Stomach (tissue), 8 donors: ENCODE measurements at regions not wholly inside any gene's neighbourhood (a gene's known extent, or its start where the extent isn't known, plus 50 kb on each side); places are given as distances from the start of the nearest gene placed in this dataset.

Experiments used
- DNase-seq, 2 donors: peaks; one replicate each; pipeline versions ENCODE4 v3.0.0 to v3.0.0-alpha.2; 2013 to 2019
- H3K27ac ChIP-seq, 5 donors: fragments of 200-600 bp in 4 of 5; sonication (generic) in 4 of 5; one replicate each; pipeline ENCODE4 v1.5.1; 2013 to 2019; ENCODE audit warnings: mild to moderate bottlenecking in 1 of 5, moderate library complexity in 1 of 5
- H3K27me3 ChIP-seq, 3 donors: fragments of 200-600 bp; sonication (generic); one replicate each; pipeline ENCODE4 v1.5.1; 2017 to 2019; ENCODE audit warnings: mixed run types in 1 of 3
- H3K36me3 ChIP-seq, 4 donors: fragments of 200-600 bp; sonication (generic); 1 replicate in 3 of 4; 2 replicates in 1 of 4; pipeline ENCODE4 v1.5.1; 2016 to 2019
- H3K4me1 ChIP-seq, 4 donors: fragments of 200-600 bp; sonication (generic); one replicate each; pipeline ENCODE4 v1.5.1; 2016 to 2019
- H3K4me3 ChIP-seq, 4 donors: fragments of 200-600 bp; sonication (generic) in 3 of 4; one replicate each; pipeline ENCODE4 v1.5.1; 2016 to 2019; ENCODE audit warnings: mild to moderate bottlenecking in 1 of 4
- H3K9me3 ChIP-seq, 4 donors: fragments of 200-600 bp; sonication (generic); one replicate each; pipeline ENCODE4 v1.5.1; 2016 to 2019
- EP300 ChIP-seq: sonication (generic); formaldehyde crosslinking; IDR thresholded peaks from one replicate; pipeline ENCODE4 v1.6.1; 2017; ENCODE audit warnings: antibody characterized with exemption
- POLR2A ChIP-seq, 4 donors: fragments of 450-650 bp; IDR thresholded peaks; one replicate each; pipeline ENCODE4 v1.6.1; 2016; ENCODE audit warnings: antibody characterized with exemption in 4 of 4, control low read depth in 2 of 4, mild to moderate bottlenecking in 1 of 4, moderate library complexity in 1 of 4
- POLR2AphosphoS5 ChIP-seq, 3 donors: sonication (generic); formaldehyde crosslinking; IDR thresholded peaks; one replicate each; pipeline ENCODE4 v1.6.1; 2016; ENCODE audit warnings: antibody characterized with exemption in 3 of 3
- WGBS, 5 donors: extraction: QIAGEN DNeasy Blood & Tissue Kit in 3 of 5; methylation state at CpG; one replicate each; pipeline versions ENCODE4 v1.1.5 to v1.1.7; 2013 to 2018; 5-methylcytosine and 5-hydroxymethylcytosine counted together
- intact Hi-C: fragments of 100-400 bp; cut with DNase I; formaldehyde crosslinking; loops from one replicate; pipeline ENCODE4 v1.15.1; 2023; ENCODE audit warnings: low total_unique reads
- TF ChIP-seq, protein P1 (sequence below), 7 experiments: fragments of 450-650 bp in 4 of 7; fragments of 200-600 bp in 3 of 7; sonication (generic) in 3 of 7; IDR thresholded peaks; one replicate each; pipeline ENCODE4 v1.5.1; 2016 to 2019; ENCODE audit warnings: antibody characterized with exemption in 7 of 7, control low read depth in 2 of 7, mild to moderate bottlenecking in 1 of 7
- donor health status: healthy with polysubstance abuse.
- donor health status: Bipolar disorder and iron deficiency.
- donor health status: healthy.

DNA sequence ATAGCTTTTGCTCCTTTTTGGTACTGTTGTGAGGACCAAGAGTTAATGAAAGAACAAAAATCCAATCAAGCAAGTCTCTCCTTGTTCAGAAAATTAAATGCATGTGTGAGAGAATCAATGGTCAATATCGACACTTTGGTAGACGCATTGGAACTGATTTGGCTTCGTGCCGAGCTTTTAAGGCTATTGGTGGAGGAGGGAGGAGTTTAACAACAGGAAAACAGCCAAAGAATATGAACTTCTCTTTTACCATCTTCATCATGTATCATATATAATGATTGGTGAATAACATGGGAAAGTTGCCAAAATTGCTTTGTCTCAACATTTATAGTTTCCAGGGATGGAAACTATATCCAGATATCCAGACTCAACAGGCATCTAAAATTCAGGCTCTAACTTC is 266.5 kb upstream of the CITED2 start:
- no peaks in the 10 kb centered on the region for H3K27me3 ChIP-seq

DNA sequence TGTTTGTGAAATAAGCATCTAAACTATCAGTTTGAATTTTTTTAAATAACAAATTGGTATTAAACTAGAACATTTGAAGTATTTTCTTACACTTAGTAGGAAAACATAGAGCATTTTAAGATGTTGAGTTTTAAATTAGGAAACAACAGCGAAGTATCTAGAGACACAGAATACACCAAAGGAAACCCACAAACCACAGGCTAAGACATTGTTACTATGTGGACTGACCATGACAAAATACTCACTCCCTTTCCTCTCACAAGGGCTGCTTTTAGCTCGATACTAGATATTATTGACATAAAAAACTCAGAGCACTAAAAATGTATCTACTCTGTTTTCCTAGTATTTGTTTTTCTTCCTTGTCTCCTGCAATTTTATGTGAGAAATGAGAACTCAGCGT is 266.0 kb upstream of the CITED2 start:
- no peak for DNase-seq
- H3K27me3 ChIP-seq: no peaks in the 10 kb centered on the region
- no peak for TF ChIP-seq EP300
- TF ChIP-seq, protein P1, sequence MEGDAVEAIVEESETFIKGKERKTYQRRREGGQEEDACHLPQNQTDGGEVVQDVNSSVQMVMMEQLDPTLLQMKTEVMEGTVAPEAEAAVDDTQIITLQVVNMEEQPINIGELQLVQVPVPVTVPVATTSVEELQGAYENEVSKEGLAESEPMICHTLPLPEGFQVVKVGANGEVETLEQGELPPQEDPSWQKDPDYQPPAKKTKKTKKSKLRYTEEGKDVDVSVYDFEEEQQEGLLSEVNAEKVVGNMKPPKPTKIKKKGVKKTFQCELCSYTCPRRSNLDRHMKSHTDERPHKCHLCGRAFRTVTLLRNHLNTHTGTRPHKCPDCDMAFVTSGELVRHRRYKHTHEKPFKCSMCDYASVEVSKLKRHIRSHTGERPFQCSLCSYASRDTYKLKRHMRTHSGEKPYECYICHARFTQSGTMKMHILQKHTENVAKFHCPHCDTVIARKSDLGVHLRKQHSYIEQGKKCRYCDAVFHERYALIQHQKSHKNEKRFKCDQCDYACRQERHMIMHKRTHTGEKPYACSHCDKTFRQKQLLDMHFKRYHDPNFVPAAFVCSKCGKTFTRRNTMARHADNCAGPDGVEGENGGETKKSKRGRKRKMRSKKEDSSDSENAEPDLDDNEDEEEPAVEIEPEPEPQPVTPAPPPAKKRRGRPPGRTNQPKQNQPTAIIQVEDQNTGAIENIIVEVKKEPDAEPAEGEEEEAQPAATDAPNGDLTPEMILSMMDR (IDR thresholded peaks at IDR 0.05): no peak
- TF ChIP-seq POLR2A (IDR thresholded peaks at IDR 0.05): no peak
- no peak for TF ChIP-seq POLR2AphosphoS5 (IDR thresholded peaks at IDR 0.05)
- no peak overlapping the region for H3K4me3 ChIP-seq
- no peaks in the 10 kb centered on the region for H3K36me3 ChIP-seq
- H3K27ac ChIP-seq: no peak overlapping the region
- 66 to 77% (median 75%) methylated on average over 3 of the region's 3 CpGs for WGBS, 5 donors
- no peaks in the 10 kb centered on the region for H3K9me3 ChIP-seq
- peaks cover 0 to 19% (median 11%) of the 10 kb centered on the region in 4 donors for H3K4me1 ChIP-seq
- intact Hi-C loops: no loop called here

More for the DNA sequence above, 266.5 kb upstream of the CITED2 start:
- intact Hi-C loops: no loop called here
- no peak for DNase-seq
- Histone ChIP-seq H3K27ac (no peak overlapping the region), H3K36me3 (no peaks in the 10 kb centered on the region), H3K9me3 (no peaks in the 10 kb centered on the region), H3K4me1 (peaks cover 0 to 24% (median 12%) of the 10 kb centered on the region in 4 donors), H3K4me3 (no peak overlapping the region)
- TF ChIP-seq POLR2AphosphoS5 (IDR thresholded peaks at IDR 0.05) (no peak), POLR2A (IDR thresholded peaks at IDR 0.05) (no peak), EP300 (no peak)
- TF ChIP-seq, protein P1 (IDR thresholded peaks at IDR 0.05): no peak
- 59 to 93% (median 82%) methylated on average over 4 of the region's 4 CpGs for WGBS, 5 donors

DNA sequence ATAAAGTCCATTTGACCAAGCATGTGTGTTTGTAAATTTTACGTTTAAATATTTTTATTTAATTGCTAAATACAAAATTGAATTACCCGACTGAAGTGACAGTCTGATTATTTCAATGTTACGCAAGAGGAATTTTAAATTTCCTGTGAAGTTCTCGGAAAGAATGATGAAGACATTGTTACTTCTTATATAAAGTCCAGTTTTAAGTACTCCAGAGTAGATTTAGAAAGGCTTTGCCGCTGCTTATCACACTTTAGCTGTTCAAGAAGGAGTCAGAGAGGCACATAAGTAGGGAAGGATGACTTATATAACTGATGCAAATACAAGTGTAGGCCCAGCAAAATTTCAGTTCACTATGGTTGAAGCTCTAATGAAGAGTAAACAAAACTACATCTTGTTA is 265.1 kb upstream of the CITED2 start:
- no peak overlapping the region for H3K27ac ChIP-seq
- 86 to 94% (median 91%) methylated on average over 5 of the region's 5 CpGs for WGBS, 5 donors
- H3K9me3 ChIP-seq: no peaks in the 10 kb centered on the region
- DNase-seq: no peak
- H3K4me3 ChIP-seq: no peak overlapping the region
- H3K36me3 ChIP-seq: no peaks in the 10 kb centered on the region
- intact Hi-C loops: no loop called here
- no peaks in the 10 kb centered on the region for H3K27me3 ChIP-seq
- TF ChIP-seq POLR2AphosphoS5 (IDR thresholded peaks at IDR 0.05) (no peak), EP300 (no peak), POLR2A (IDR thresholded peaks at IDR 0.05) (no peak)
- TF ChIP-seq, protein P1 (IDR thresholded peaks at IDR 0.05): no peak
- H3K4me1 ChIP-seq: peaks cover 0 to 10% (median 4%) of the 10 kb centered on the region in 4 donors

DNA sequence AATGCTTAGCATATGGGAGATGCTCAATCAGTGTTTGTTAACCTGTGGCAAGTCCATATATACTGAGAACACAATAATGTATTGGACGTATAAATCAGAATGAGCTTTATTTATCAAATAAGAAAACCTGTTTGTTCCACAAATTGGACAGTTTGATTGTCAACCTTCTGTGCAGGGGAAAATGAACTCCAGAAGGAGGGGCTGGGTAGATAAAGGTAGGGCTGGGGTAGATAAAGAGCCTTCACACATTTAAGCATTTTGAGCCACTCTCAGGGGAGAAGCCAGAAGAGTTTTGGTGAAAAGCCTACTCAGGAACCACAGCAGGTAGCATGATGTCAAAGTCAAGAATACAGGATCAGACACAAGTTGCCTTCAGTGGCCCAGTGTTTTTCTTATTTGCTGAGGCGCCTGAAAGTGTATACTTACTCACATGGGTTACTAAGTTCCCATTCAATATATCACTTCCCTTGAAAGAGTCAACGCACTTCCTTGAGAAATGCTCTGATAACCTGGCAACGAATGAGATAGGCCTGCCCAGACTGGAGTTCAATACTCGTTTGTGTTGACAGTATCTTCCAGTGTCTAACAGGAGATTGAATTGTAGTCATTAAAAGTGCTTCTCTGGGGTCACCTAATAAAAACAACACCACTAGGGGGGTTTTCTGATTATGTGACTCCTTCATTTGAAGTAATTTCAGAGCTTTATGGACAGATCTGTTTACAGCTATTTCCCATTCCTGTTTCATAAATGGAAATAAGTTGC is 263.9 kb upstream of the CITED2 start:
- H3K36me3 ChIP-seq: no peaks in the 10 kb centered on the region
- 44 to 64% (median 55%) methylated on average over 5 of the region's 5 CpGs for WGBS, 5 donors
- no peak overlapping the region for H3K27ac ChIP-seq
- intact Hi-C loops: no loop called here
- TF ChIP-seq EP300: no peak
- TF ChIP-seq, protein P1 (IDR thresholded peaks at IDR 0.05): no peak
- TF ChIP-seq POLR2A (IDR thresholded peaks at IDR 0.05): no peak
- H3K4me3 ChIP-seq: no peak overlapping the region
- no peaks in the 10 kb centered on the region for H3K4me1 ChIP-seq
- H3K27me3 ChIP-seq: no peaks in the 10 kb centered on the region
- no peak for DNase-seq
- no peaks in the 10 kb centered on the region for H3K9me3 ChIP-seq
